Adrenal gland (tissue), 9 donors: ENCODE measurements at regions not wholly inside any gene's neighbourhood (a gene's known extent, or its start where the extent isn't known, plus 50 kb on each side); places are given as distances from the start of the nearest gene placed in this dataset.

Source experiments
- DNase-seq, 7 donors: peaks; one replicate each; pipeline ENCODE4 v3.0.0-alpha.2; 2019 to 2020
- H3K27ac ChIP-seq, 5 donors: fragments of 200-600 bp; sonication (generic) in 4 of 5; 1 replicate in 3 of 5; 2 replicates in 2 of 5; pipeline versions ENCODE4 v1.5.1 to v1.8.0; 2016 to 2020; ENCODE audit warnings: mild to moderate bottlenecking in 1 of 5
- H3K27me3 ChIP-seq: fragments of 200-600 bp; 2 replicates; pipeline ENCODE4 v1.8.0; 2021
- H3K36me3 ChIP-seq, 2 donors: fragments of 200-600 bp; replicated peaks in 1 of 2; 1 replicate in 1 of 2; 2 replicates in 1 of 2; pipeline versions ENCODE4 v1.5.1 to v1.8.0; 2018 to 2022
- H3K4me1 ChIP-seq, 2 donors: fragments of 200-600 bp; replicated peaks in 1 of 2; 1 replicate in 1 of 2; 2 replicates in 1 of 2; pipeline versions ENCODE4 v1.5.1 to v1.8.0; 2018 to 2021
- H3K4me3 ChIP-seq, 4 donors: fragments of 200-600 bp; sonication (generic) in 3 of 4; one replicate each; pipeline ENCODE4 v1.5.1; 2016 to 2018
- H3K9me3 ChIP-seq, 3 donors: fragments of 200-600 bp; sonication (generic) in 1 of 3; replicated peaks in 1 of 3; 1 replicate in 2 of 3; 2 replicates in 1 of 3; pipeline versions ENCODE4 v1.5.1 to v1.8.0; 2016 to 2021
- POLR2A ChIP-seq, 2 donors: fragments of 450-650 bp; IDR thresholded peaks; one replicate each; pipeline ENCODE4 v1.6.1; 2017; ENCODE audit warnings: antibody characterized with exemption in 2 of 2, mild to moderate bottlenecking in 2 of 2, moderate library complexity in 1 of 2
- WGBS, 4 donors: extraction: QIAGEN DNeasy Blood & Tissue Kit in 2 of 4; methylation state at CpG; one replicate each; pipeline versions ENCODE4 v1.1.5 to v1.1.7; 2013 to 2017; 5-methylcytosine and 5-hydroxymethylcytosine counted together
- intact Hi-C, 2 donors: fragments of 100-400 bp; cut with DNase I; formaldehyde crosslinking; loops; one replicate each; pipeline versions ENCODE4 v1.14.1 to v1.15.0; 2022 to 2023
- TF ChIP-seq, protein P1 (sequence below), 6 experiments: fragments of 450-650 bp in 4 of 6; fragments of 200-600 bp in 2 of 6; sonication (generic) in 1 of 6; IDR thresholded peaks; 1 replicate in 5 of 6; 2 replicates in 1 of 6; pipeline versions ENCODE4 v1.5.1 to v1.8.0; 2016 to 2021; ENCODE audit warnings: antibody characterized with exemption in 6 of 6, mild to moderate bottlenecking in 2 of 6, moderate library complexity in 1 of 6
- donor health status: healthy with polysubstance abuse.
- donor health status: Bipolar disorder and iron deficiency.
- donor health status: DM: yes; HTN: yes; CAD: no.
- donor health status: DM: no; HTN: no; CAD: no.
- donor health status: DM: no; HTN: no; CAD: no.

GRCh38 chr14:45838597-45838996, 585.6 kb upstream of the MIS18BP1 start:
- Histone ChIP-seq H3K36me3 (no peaks in the 10 kb centered on the region), H3K4me3 (no peak overlapping the region), H3K27ac (no peak overlapping the region), H3K27me3 (no peaks in the 10 kb centered on the region), H3K9me3 (no peaks in the 10 kb centered on the region), H3K4me1 (no peaks in the 10 kb centered on the region)
- no peak for DNase-seq
- WGBS, 4 donors: 24 to 47% (median 34%) methylated on average over 2 of the region's 2 CpGs
- intact Hi-C loops: no loop called here
- TF ChIP-seq POLR2A (IDR thresholded peaks at IDR 0.05): no peak
- TF ChIP-seq, protein P1, sequence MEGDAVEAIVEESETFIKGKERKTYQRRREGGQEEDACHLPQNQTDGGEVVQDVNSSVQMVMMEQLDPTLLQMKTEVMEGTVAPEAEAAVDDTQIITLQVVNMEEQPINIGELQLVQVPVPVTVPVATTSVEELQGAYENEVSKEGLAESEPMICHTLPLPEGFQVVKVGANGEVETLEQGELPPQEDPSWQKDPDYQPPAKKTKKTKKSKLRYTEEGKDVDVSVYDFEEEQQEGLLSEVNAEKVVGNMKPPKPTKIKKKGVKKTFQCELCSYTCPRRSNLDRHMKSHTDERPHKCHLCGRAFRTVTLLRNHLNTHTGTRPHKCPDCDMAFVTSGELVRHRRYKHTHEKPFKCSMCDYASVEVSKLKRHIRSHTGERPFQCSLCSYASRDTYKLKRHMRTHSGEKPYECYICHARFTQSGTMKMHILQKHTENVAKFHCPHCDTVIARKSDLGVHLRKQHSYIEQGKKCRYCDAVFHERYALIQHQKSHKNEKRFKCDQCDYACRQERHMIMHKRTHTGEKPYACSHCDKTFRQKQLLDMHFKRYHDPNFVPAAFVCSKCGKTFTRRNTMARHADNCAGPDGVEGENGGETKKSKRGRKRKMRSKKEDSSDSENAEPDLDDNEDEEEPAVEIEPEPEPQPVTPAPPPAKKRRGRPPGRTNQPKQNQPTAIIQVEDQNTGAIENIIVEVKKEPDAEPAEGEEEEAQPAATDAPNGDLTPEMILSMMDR (IDR thresholded peaks at IDR 0.05): peak in 1 of 6 experiments; percentile 21

- Histone ChIP-seq H3K36me3 (no peaks in the 10 kb centered on the region), H3K4me3 (no peak overlapping the region), H3K27me3 (no peaks in the 10 kb centered on the region), H3K4me1 (no peaks in the 10 kb centered on the region), H3K27ac (no peak overlapping the region), H3K9me3 (no peaks in the 10 kb centered on the region)
- no peak for DNase-seq
- TF ChIP-seq, protein P1 (IDR thresholded peaks at IDR 0.05): no peak
- no peak for TF ChIP-seq POLR2A (IDR thresholded peaks at IDR 0.05)
- 94 to 100% (median 97%) methylated on average over 2 of the region's 2 CpGs for WGBS, 4 donors
- intact Hi-C loops: no loop called here
Measured at GRCh38 chr14:45819107-45819506, 566.1 kb upstream of the MIS18BP1 start.

DNA sequence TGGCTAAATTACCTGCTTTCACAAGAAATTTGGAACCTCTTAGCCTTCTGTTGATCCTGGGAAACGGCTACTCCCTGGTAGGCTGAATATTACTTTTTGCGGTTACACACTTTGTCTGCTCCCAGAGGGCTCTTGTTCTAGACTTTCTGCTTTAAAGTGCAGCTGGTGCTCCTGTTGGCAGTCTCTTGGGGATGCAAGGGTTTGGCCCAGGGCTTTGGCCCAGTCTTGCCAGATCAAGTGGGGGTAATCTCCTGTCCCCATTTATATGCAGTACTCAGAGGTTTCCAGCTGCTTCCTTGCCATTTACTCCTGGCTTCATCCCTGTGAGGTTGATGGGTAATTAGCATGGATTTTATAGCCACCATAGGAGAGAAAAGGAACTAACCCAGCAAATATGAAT, 558.2 kb upstream of the MIS18BP1 start:
- Histone ChIP-seq H3K36me3 (no peaks in the 10 kb centered on the region), H3K9me3 (no peaks in the 10 kb centered on the region), H3K4me3 (no peak overlapping the region), H3K27me3 (no peaks in the 10 kb centered on the region), H3K27ac (no peak overlapping the region), H3K4me1 (no peaks in the 10 kb centered on the region)
- WGBS, 4 donors: 76 to 88% (median 82%) methylated on average over 2 of the region's 2 CpGs
- TF ChIP-seq, protein P1 (IDR thresholded peaks at IDR 0.05): no peak
- TF ChIP-seq POLR2A (IDR thresholded peaks at IDR 0.05): no peak
- no peak for DNase-seq
- intact Hi-C loops: no loop called here

- 28 to 39% (median 35%) methylated on average over 3 of the region's 3 CpGs for WGBS, 4 donors
- no peak overlapping the region for H3K4me3 ChIP-seq
- H3K9me3 ChIP-seq: no peaks in the 10 kb centered on the region
- no peak overlapping the region for H3K27ac ChIP-seq
- H3K27me3 ChIP-seq: no peaks in the 10 kb centered on the region
- H3K4me1 ChIP-seq: no peaks in the 10 kb centered on the region
- TF ChIP-seq POLR2A (IDR thresholded peaks at IDR 0.05): no peak
- TF ChIP-seq, protein P1 (IDR thresholded peaks at IDR 0.05): no peak
- no peak for DNase-seq
- no peaks in the 10 kb centered on the region for H3K36me3 ChIP-seq
- intact Hi-C loops: no loop called here
Measured at GRCh38 chr14:45810152-45810872, 557.3 kb upstream of the MIS18BP1 start.
